Activated CD4-positive, alpha-beta T cell treated with anti-CD3 and anti-CD28 coated beads, Interleukin-2, Interleukin-6, amounts not matched to agents 100 ng/mL and 50 ng/mL, durations not matched to agents 16 hours and 8 hours (primary cell): ENCODE measurements at regions not wholly inside any gene's neighbourhood (a gene's known extent, or its start where the extent isn't known, plus 50 kb on each side); places are given as distances from the start of the nearest gene placed in this dataset.

Experiments used
- DNase-seq: peaks from one replicate; pipeline ENCODE4 v3.0.0-alpha.2; 2020

GRCh38 chr1:173424143-173424542, 53.0 kb upstream of the PRDX6 start:
- no peak for DNase-seq

DNA sequence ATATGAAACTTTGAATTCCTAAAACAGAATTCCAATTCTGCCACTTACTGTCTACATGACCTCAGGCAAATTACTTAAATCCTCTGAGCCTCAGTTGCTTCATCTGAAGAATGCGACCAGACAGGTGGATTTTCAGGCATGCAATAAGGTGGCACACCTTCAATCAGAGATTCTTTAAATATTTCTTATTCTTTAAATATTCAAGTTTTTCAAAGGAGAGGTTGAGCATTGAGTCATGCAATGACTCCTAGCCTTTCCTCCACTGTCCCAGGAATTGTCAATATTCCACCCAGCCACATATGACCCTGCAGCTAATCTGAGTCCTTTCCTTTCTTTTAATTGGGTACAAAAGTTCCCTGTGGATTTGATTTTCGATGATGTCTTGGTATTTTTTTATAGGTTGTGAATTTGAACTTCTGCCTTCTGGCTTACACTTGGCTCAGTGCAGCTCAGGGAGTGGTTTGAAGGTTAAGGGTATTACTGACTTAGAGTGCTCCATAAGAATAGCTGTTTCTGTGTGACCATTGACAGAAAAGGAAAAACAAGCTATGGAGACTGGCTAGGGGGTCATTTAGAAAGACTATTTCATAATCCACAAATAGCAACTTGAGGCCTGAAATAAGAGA, 52.2 kb upstream of the PRDX6 start:
- no peak for DNase-seq

- DNase-seq, result no peak
Measured at GRCh38 chr1:173426057-173426456, 51.1 kb upstream of the PRDX6 start.

DNA sequence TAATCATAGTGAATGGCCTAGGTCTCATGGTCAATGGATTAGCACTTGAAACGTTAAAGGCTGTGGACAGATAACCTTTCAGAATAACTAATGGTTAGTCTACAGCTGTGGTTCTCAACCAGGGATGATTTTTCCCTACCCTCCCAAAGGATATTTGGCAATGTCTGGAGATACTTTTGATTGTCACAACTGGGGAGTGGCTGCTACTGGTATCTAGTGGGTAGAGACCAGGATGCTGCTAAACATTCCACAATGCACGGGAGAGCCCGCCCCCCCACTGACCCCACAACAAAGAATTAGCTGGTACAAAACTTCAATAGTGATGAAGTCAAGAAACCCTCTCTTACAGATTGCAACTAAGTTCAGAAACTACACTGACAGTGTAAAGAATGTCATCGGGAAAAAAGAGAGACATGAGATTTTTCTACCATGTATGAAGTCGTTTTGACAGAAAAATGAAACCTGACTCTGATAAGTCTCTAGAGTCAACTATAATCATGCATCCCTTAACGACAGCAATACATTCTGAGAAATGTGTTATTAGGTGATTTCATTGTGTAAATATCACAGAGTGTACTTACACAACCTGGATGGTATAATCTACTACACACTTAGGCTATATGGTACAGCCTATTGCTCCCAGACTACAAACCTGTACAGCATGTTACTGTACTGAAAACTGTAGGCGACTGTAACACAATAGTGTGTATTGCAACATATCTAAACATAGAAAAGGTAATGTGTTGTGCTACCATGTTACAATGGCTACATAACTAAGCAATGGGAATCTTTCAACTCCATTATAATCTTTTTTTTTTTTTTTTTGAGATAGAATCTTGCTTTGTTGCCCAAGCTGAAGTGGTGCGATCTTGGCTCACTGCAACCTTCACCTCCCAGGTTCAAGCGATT, 49.7 kb upstream of the PRDX6 start:
- no peak for DNase-seq
